Ishikawa (cell line): ENCODE measurements at regions not wholly inside any gene's neighbourhood (a gene's known extent, or its start where the extent isn't known, plus 50 kb on each side); places are given as distances from the start of the nearest gene placed in this dataset.

Source experiments
- CEBPB ChIP-seq: IDR thresholded peaks from 2 replicates; pipeline ENCODE4 v1.6.1; 2012
- CREB1 ChIP-seq: IDR thresholded peaks from 2 replicates; pipeline ENCODE4 v1.6.1; 2012; ENCODE audit warnings: low read depth
- EP300 ChIP-seq: IDR thresholded peaks from 2 replicates; pipeline ENCODE4 v1.6.1; 2012; ENCODE audit warnings: borderline replicate concordance
- MAX ChIP-seq: IDR thresholded peaks from 2 replicates; pipeline ENCODE4 v1.6.1; 2012
- RAD21 ChIP-seq: IDR thresholded peaks from 2 replicates; pipeline ENCODE4 v1.6.1; 2012; ENCODE audit warnings: low read depth
- REST ChIP-seq: IDR thresholded peaks from 2 replicates; pipeline ENCODE4 v1.6.1; 2012; ENCODE audit warnings: low read depth, mild to moderate bottlenecking
- TEAD4 ChIP-seq: IDR thresholded peaks from 2 replicates; pipeline ENCODE4 v1.6.1; 2012
- ZBTB7A ChIP-seq: IDR thresholded peaks from 2 replicates; pipeline ENCODE4 v1.6.1; 2012; ENCODE audit warnings: low read depth

- TF ChIP-seq MAX (no peak), CEBPB (no peak), REST (no peak), EP300 (no peak), RAD21 (no peak), CREB1 (no peak), TEAD4 (no peak), ZBTB7A (no peak)
Observed at GRCh38 chr2:58651930-58652329, 410.8 kb upstream of the FANCL start.
